ENCODE measurements at regions not wholly inside any gene's neighbourhood (a gene's known extent, or its start where the extent isn't known, plus 50 kb on each side); places are given as distances from the start of the nearest gene placed in this dataset.
"Not testable (repeated sequence)": the region's sequence is repeated elsewhere in the genome, so short reads cannot be mapped to it uniquely, and the experiment has no call there.

DNA sequence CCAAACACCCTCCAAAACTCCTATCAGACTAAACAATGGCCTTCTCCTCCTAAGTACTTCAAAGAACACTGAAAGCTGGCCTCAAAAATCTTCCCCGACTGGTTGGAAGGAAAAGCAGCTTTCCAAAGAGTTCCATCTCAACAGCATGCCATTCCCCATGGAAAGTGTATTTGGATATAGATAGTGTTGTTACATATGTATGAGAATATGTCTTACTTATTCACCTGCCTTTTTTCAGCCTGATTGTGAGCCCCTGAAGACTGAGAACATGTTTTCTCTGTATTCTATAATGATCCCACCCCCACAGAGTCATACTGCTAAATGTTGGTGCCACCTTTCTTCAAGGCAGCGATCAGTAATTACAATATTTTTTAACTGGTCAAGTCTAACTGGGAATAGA is 185.4 kb upstream of the G2E3 start:
- Mint-ChIP-seq H3K4me3 (no peak overlapping the region), H3K27me3 (ENCODE audit: low read depth) (no peaks in the 10 kb centered on the region), H3K27ac (no peak overlapping the region), H3K9me3 (ENCODE audit: insufficient read depth) (no peaks in the 10 kb centered on the region), H3K36me3 (ENCODE audit: low read depth) (no peaks in the 10 kb centered on the region), H3K4me1 (ENCODE audit: low read depth) (no peaks in the 10 kb centered on the region)
- DNase-seq, result no peak
- ChIA-PET CTCF (interaction anchor here (4.9 kb wide), 1 partner anchor 147 kb away, joined by 46 read pairs; no protein-coding TSS in a partner anchor), POLR2A (no interaction called here)
- ATAC-seq, result no peak

DNA sequence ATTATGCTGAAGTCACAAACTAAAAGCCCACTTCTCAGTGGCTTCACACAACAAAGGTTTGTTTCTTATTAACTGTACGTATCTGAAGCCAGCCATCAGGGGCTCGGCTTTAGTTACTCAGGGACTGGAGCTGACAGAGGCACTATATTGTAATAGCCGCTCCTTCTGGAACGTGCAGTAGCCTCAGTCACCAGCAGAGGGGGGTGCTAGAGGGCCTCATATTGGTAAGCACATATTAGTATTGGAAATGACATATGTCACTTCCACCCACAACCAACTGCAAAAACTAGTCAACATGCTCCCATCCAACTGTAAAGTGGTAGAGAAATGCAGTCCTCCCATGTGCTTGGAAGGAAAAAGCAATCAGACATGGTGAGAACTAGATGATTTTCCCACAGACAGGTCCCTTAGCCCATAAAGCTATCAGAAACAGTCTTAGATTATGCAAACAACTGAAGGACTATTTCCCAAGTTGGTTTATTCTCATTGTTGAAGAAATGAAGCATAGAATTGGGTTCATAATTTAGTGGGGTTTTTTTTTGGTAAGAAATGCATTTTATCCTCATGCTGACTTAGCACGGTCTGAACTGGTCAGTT is 183.6 kb upstream of the G2E3 start:
- H3K27ac Mint-ChIP-seq, result no peak overlapping the region
- H3K27me3 Mint-ChIP-seq (ENCODE audit: low read depth), result no peaks in the 10 kb centered on the region
- H3K4me1 Mint-ChIP-seq (ENCODE audit: low read depth), result no peaks in the 10 kb centered on the region
- no peak overlapping the region for H3K4me3 Mint-ChIP-seq
- ChIA-PET CTCF (interaction anchor here (1.0 to 4.9 kb wide), 12 partner anchors 14 to 236 kb away, joined by 3 to 46 read pairs (median 3); no protein-coding TSS in a partner anchor), POLR2A (no interaction called here)
- H3K36me3 Mint-ChIP-seq (ENCODE audit: low read depth), result no peaks in the 10 kb centered on the region
- H3K9me3 Mint-ChIP-seq (ENCODE audit: insufficient read depth), result no peaks in the 10 kb centered on the region
- DNase-seq (peak; percentile 69), ATAC-seq (peak; percentile 89)

DNA sequence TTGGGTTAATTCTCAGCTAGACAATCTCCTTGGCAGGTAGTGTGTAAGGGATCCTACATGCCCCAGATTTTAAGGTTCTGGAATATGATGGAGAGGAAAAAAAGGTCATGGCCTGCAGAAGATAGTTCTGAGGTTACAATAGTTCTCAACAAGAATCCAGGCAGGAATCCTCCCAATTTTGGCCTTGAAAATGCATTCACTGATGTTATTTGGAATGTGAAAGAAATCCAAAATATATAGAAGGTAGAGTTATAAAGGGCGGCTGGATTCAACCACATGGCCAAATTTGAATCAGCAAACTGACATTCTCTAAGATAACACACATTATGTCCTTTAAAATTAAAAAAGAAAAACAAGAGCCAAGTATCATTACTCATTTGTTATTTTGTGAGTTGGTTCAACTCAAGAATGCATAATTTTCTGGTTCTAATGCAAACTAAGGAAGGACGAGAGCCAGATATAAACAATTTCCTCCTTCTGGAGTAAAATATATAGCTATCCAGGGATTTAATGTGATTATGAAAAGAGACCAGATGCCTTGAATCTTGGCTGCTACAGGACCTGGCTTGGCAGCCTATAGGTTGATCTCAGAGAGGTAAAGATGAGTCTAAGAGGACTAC is 177.0 kb upstream of the G2E3 start:
- ATAC-seq (no peak), DNase-seq (no peak)
- Mint-ChIP-seq H3K27ac (no peak overlapping the region), H3K4me1 (ENCODE audit: low read depth) (no peaks in the 10 kb centered on the region), H3K27me3 (ENCODE audit: low read depth) (no peaks in the 10 kb centered on the region), H3K4me3 (no peak overlapping the region), H3K36me3 (ENCODE audit: low read depth) (no peaks in the 10 kb centered on the region), H3K9me3 (ENCODE audit: insufficient read depth) (no peaks in the 10 kb centered on the region)
- ChIA-PET POLR2A (no interaction called here), CTCF (no interaction called here)

DNA sequence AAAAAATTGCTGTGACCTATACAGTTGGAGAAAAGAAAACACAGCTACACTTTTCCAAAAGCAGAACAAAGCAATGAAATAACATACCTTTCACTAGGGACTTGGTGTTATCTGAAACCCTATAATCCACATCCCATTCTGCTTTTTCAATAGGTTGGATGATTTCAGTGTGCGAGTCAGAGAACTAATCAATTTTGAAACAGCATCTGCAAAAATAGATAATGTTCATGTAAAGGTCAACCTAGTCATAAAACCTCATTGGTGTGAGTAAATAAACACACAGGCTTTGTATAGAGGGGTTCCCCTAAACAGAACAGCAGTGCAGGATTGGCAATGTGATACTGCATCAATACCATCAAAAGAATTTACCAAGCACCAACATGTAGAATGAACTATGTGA is 173.0 kb upstream of the G2E3 start:
- ChIA-PET CTCF (no interaction called here), POLR2A (no interaction called here)
- DNase-seq, result no peak
- no peaks in the 10 kb centered on the region for H3K4me1 Mint-ChIP-seq (ENCODE audit: low read depth)
- no peak overlapping the region for H3K4me3 Mint-ChIP-seq
- no peak for ATAC-seq
- no peaks in the 10 kb centered on the region for H3K9me3 Mint-ChIP-seq (ENCODE audit: insufficient read depth)
- no peaks in the 10 kb centered on the region for H3K36me3 Mint-ChIP-seq (ENCODE audit: low read depth)
- peaks cover 2% of the 10 kb centered on the region for H3K27me3 Mint-ChIP-seq (ENCODE audit: low read depth)
- H3K27ac Mint-ChIP-seq, result no peak overlapping the region

DNA sequence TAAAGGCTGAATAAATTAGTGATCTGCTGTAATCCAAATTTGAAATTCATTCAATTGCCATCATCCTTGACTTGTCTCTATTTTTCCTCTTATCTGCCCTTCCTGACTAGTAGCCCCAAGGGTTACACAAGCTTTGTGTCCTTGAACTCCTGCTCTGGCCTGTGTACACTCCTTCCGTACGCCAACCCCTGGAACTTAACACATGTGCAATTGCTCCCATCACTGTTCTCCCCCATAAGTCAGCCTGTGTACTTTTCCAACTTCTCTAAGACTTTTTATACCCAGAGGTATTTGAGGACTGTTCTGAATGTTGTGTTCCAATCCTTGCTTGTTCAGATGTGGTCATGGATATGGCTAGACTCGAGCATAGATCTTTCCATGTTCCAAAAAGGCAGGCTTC is 171.1 kb upstream of the G2E3 start:
- H3K4me3 Mint-ChIP-seq, result no peak overlapping the region
- peaks cover 2% of the 10 kb centered on the region for H3K27me3 Mint-ChIP-seq (ENCODE audit: low read depth)
- CTCF ChIA-PET, result no interaction called here
- no peaks in the 10 kb centered on the region for H3K9me3 Mint-ChIP-seq (ENCODE audit: insufficient read depth)
- no peaks in the 10 kb centered on the region for H3K36me3 Mint-ChIP-seq (ENCODE audit: low read depth)
- no peaks in the 10 kb centered on the region for H3K4me1 Mint-ChIP-seq (ENCODE audit: low read depth)
- ATAC-seq, result no peak
- no peak for DNase-seq
- POLR2A ChIA-PET, result no interaction called here
- H3K27ac Mint-ChIP-seq, result no peak overlapping the region

DNA sequence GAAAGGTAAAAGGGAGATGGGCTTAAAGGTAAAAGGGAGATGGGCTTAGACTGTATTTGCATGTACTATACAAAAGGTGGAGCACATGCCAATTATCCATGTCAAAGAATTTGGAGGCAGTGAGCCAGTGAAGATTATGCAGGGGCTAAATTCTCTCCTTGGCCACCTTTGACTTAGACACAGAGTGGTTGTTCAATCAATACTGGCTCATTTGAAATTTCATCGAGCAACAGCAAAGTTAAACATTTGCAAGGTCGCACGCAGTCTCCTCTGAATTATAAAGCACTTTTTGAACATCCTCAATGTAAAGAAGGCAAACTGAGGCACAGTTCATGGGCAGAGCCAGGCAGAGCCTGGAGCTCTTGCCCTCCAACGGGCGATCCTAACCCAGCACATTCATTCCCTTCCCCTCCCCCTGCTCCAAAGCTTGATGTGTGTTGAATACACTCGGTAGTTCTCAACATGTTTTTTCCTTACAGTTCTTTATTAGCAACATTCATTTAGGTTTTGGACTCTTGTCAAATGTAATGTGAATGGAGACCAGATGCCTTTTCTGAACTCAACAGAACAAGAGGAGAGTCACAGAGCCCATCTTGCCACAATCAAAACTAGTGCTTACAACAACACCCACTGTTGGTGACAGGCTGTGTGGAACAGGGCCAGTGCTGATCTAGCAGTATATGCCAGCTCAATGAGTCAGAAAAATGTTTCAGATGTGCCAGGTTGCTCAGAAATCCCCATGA is 169.7 kb upstream of the G2E3 start:
- CTCF ChIA-PET, result interaction anchor here (0.7 to 1.2 kb wide), 2 partner anchors 13 to 18 kb away, joined by 3 read pairs; no protein-coding TSS in a partner anchor
- H3K9me3 Mint-ChIP-seq (ENCODE audit: insufficient read depth), result no peaks in the 10 kb centered on the region

DNA sequence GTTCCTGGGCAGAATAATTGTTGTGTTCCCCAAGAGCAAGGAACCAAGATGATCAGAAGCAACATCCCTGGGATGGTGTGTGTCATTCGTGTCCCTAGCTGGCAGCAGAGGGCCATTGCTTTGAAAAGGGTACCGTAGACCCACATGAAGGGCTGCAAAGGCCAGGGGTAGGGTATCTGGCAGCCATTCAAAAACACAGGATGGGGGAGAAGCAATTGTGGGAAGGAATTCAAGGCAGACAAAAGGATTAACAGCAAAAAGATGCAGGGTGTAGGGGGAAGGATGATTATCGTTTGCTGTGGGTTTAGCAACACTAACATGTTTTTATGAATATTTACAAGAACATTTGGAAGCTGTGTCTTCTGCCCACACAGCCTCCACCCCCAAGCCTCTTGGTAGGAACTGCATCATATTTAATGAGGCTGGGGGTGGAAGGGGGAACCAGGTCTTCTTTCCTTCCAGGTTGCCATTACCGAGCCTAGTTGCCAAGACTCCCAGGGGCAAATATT is 169.0 kb upstream of the G2E3 start:
- Mint-ChIP-seq H3K27ac (no peak overlapping the region), H3K36me3 (ENCODE audit: low read depth) (no peaks in the 10 kb centered on the region), H3K4me1 (ENCODE audit: low read depth) (no peaks in the 10 kb centered on the region), H3K9me3 (ENCODE audit: insufficient read depth) (no peaks in the 10 kb centered on the region), H3K27me3 (ENCODE audit: low read depth) (peaks cover 4% of the 10 kb centered on the region), H3K4me3 (no peak overlapping the region)
- POLR2A ChIA-PET, result no interaction called here
- DNase-seq (no peak), ATAC-seq (no peak)
- CTCF ChIA-PET, result interaction anchor here (1.2 kb wide), 1 partner anchor 14 kb away, joined by 3 read pairs; no protein-coding TSS in a partner anchor

More for the DNA sequence above, 169.7 kb upstream of the G2E3 start:
- Mint-ChIP-seq H3K27ac (no peak overlapping the region), H3K36me3 (ENCODE audit: low read depth) (no peaks in the 10 kb centered on the region), H3K27me3 (ENCODE audit: low read depth) (peaks cover 4% of the 10 kb centered on the region), H3K4me3 (no peak overlapping the region), H3K4me1 (ENCODE audit: low read depth) (no peaks in the 10 kb centered on the region)
- no peak for ATAC-seq
- POLR2A ChIA-PET, result no interaction called here
- no peak for DNase-seq

DNA sequence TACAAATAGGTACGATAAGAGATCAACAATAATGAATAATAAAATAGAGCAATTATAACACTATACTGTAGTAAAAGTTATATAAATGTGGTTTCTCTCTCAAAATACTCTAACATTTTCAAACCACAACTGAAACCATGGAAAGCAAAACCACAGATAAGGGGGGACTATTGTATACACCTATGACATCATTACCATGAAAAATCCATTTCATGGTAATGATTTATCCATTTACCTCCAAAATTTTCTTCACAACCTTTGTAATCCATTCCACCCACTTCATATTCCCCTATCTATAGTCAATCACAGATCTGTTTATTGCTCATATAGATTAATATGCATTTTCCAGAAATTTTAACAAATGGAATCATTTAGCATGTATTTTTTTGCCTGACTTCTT is 163.9 kb upstream of the G2E3 start:
- ATAC-seq (no peak), DNase-seq (no peak)
- no peaks in the 10 kb centered on the region for H3K36me3 Mint-ChIP-seq (ENCODE audit: low read depth)
- POLR2A ChIA-PET, result no interaction called here
- H3K4me3 Mint-ChIP-seq, result no peak overlapping the region
- no peak overlapping the region for H3K27ac Mint-ChIP-seq
- H3K9me3 Mint-ChIP-seq (ENCODE audit: insufficient read depth), result no peaks in the 10 kb centered on the region
- H3K4me1 Mint-ChIP-seq (ENCODE audit: low read depth), result no peaks in the 10 kb centered on the region
- peaks cover 2% of the 10 kb centered on the region for H3K27me3 Mint-ChIP-seq (ENCODE audit: low read depth)
- CTCF ChIA-PET, result interaction anchor here (1.0 kb wide), 1 partner anchor 20 kb away, joined by 3 read pairs; no protein-coding TSS in a partner anchor

DNA sequence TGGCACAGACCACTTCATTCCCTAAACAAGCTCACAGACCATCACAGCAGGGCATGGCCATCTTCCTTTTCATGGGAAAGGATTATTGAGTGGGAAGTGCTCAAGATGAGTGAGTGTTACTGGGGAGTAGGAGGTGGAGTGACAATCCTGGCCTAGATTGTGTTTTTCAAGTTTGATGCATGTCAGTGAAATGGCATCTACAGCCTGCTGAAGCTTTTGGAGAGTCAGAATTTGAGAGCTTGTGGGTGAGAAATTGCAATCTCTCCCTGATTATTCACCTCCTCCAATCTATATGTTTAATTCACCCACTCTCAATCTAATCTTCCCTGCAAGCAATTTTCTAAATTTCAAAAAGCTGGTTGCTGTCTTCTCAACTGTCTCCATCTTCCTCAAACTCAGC is 156.1 kb upstream of the G2E3 start:
- Mint-ChIP-seq H3K4me3 (no peak overlapping the region), H3K9me3 (ENCODE audit: insufficient read depth) (no peaks in the 10 kb centered on the region), H3K4me1 (ENCODE audit: low read depth) (no peaks in the 10 kb centered on the region), H3K27me3 (ENCODE audit: low read depth) (no peaks in the 10 kb centered on the region), H3K27ac (no peak overlapping the region), H3K36me3 (ENCODE audit: low read depth) (no peaks in the 10 kb centered on the region)
- DNase-seq (no peak), ATAC-seq (no peak)
- CTCF ChIA-PET, result no interaction called here
- POLR2A ChIA-PET, result no interaction called here

DNA sequence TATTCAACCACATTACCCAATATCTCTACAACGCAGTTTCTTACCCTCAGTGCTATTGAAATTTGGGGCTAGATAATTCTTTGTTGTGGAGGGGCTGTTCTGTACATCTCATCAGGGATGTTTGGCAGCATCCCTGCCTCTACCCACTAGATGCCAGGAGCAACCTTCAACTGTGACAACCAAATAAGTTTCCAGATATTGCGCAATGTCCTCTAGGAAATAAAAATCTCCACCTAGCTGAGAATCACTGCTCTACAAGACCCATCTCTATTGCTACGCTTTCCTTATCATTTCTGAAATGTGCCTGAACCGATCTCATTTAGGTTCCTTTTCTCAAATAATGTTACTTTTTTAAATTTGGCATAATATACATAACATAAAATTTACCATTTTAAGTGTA is 155.2 kb upstream of the G2E3 start:
- CTCF ChIA-PET, result no interaction called here

DNA sequence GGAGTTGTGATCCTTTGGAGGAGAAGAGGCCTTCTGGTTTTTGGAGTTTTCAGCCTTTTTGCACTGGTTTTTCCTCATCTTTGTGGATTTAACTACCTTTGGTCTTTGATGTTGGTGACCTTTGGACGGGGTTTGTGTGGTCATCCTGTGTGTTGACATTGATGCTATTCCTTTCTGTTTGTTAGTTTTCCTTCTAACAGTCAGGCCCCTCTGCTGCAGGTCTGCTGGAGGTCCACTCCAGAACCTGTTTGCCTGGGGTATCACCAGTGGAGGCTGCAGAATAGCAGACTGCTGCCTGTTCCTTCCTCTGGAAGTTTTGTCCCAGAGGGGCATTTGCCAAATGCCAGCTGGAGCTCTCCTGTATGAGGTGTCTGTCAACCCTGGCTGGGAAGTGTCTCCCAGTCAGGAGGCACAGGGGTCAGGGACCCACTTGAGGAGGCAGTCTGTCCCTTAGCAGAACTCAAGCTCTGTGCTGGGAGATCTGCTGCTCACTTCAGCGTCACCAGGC is 149.4 kb upstream of the G2E3 start:
- H3K27ac Mint-ChIP-seq; DNase-seq; H3K36me3 Mint-ChIP-seq (ENCODE audit: low read depth); H3K9me3 Mint-ChIP-seq (ENCODE audit: insufficient read depth); H3K4me3 Mint-ChIP-seq; H3K27me3 Mint-ChIP-seq (ENCODE audit: low read depth); ATAC-seq; H3K4me1 Mint-ChIP-seq (ENCODE audit: low read depth); POLR2A ChIA-PET: not testable (repeated sequence)
- CTCF ChIA-PET, result interaction anchor here (0.7 kb wide), 1 partner anchor 112 kb away, joined by 3 read pairs; no protein-coding TSS in a partner anchor

More for the DNA sequence above, 155.2 kb upstream of the G2E3 start:
- ATAC-seq (no peak), DNase-seq (no peak)
- Mint-ChIP-seq H3K4me1 (ENCODE audit: low read depth) (no peaks in the 10 kb centered on the region), H3K4me3 (no peak overlapping the region), H3K9me3 (ENCODE audit: insufficient read depth) (no peaks in the 10 kb centered on the region), H3K36me3 (ENCODE audit: low read depth) (no peaks in the 10 kb centered on the region), H3K27ac (no peak overlapping the region), H3K27me3 (ENCODE audit: low read depth) (no peaks in the 10 kb centered on the region)
- POLR2A ChIA-PET, result no interaction called here

DNA sequence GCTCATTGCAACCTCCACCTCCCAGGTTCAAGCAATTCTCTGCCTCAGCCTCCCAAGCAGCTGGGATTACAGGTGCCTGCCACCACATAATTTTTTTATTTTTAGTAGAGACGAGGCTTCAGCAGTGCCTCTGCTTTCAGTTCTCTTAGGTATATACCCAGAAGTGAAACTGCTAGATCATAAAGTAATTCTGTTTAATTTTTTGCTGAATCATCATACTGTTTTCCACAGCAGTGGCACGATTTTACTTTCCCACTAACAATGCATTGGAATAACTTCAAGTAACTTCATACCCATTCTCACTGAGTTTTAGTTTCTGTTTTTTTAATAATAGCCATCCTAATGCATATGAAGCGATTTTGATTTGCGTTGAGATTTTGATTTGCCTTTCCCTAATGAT is 148.0 kb upstream of the G2E3 start:
- ChIA-PET POLR2A (no interaction called here), CTCF (no interaction called here)
- Mint-ChIP-seq H3K4me1 (ENCODE audit: low read depth) (no peaks in the 10 kb centered on the region), H3K27ac (no peak overlapping the region), H3K36me3 (ENCODE audit: low read depth) (no peaks in the 10 kb centered on the region), H3K27me3 (ENCODE audit: low read depth) (no peaks in the 10 kb centered on the region), H3K9me3 (ENCODE audit: insufficient read depth) (no peaks in the 10 kb centered on the region), H3K4me3 (no peak overlapping the region)
- ATAC-seq, result no peak
- DNase-seq, result no peak

All from activated CD8-positive, alpha-beta T cell treated with anti-CD3 and anti-CD28 coated beads, Interleukin-2, amount 10 ng/mL, durations not matched to agents 7 days and 5 days (primary cell).